WERI-Rb-1 (cell line): ENCODE measurements at regions not wholly inside any gene's neighbourhood (a gene's known extent, or its start where the extent isn't known, plus 50 kb on each side); places are given as distances from the start of the nearest gene placed in this dataset.

Experiments used
- DNase-seq: peaks from one replicate; pipeline ENCODE4 v3.0.0-alpha.2; 2020
- H3K27ac ChIP-seq: fragments of 250-450 bp; sonication (Bioruptor Pico); 2 replicates; pipeline ENCODE4 v1.5.1; 2020; ENCODE audit warnings: mild to moderate bottlenecking, moderate library complexity
- H3K27me3 ChIP-seq: fragments of 250-450 bp; sonication (Bioruptor Pico); 2 replicates; pipeline ENCODE4 v1.5.1; 2021; ENCODE audit warnings: mild to moderate bottlenecking, low read depth, moderate library complexity; ENCODE audit not compliant: insufficient read depth, severe bottlenecking
- H3K36me3 ChIP-seq: fragments of 250-450 bp; sonication (Bioruptor Pico); 2 replicates; pipeline ENCODE4 v1.5.1; 2020; ENCODE audit warnings: mild to moderate bottlenecking, moderate library complexity
- H3K4me3 ChIP-seq: 2 replicates; pipeline ENCODE4 v1.5.1; 2011; ENCODE audit warnings: low read depth, mild to moderate bottlenecking, control low read depth, low read length
- H3K9me3 ChIP-seq: fragments of 250-450 bp; sonication (Bioruptor Pico); 2 replicates; pipeline ENCODE4 v1.5.1; 2021; ENCODE audit warnings: mild to moderate bottlenecking, moderate library complexity; ENCODE audit not compliant: severe bottlenecking
- CTCF ChIP-seq: IDR thresholded peaks from 2 replicates; pipeline ENCODE4 v1.5.1; 2011; ENCODE audit warnings: low read depth, mild to moderate bottlenecking, control low read depth, inconsistent platforms, low read length

- H3K4me3 ChIP-seq, result no peak overlapping the region
- H3K9me3 ChIP-seq, result no peaks in the 10 kb centered on the region
- TF ChIP-seq CTCF, result no peak
- H3K36me3 ChIP-seq, result no peaks in the 10 kb centered on the region
- no peaks in the 10 kb centered on the region for H3K27me3 ChIP-seq
- DNase-seq, result no peak
- H3K27ac ChIP-seq, result no peak overlapping the region
Observed at GRCh38 chr7:46696741-46697140, 775.7 kb upstream of the IGFBP3 start.

- no peaks in the 10 kb centered on the region for H3K9me3 ChIP-seq
- H3K27me3 ChIP-seq, result no peaks in the 10 kb centered on the region
- no peak overlapping the region for H3K4me3 ChIP-seq
- no peak overlapping the region for H3K27ac ChIP-seq
- TF ChIP-seq CTCF, result no peak
- no peak for DNase-seq
- no peaks in the 10 kb centered on the region for H3K36me3 ChIP-seq
Observed at GRCh38 chr7:46695051-46695708, 774.1 kb upstream of the IGFBP3 start.

- H3K9me3 ChIP-seq, result no peaks in the 10 kb centered on the region
- no peak for DNase-seq
- no peak for TF ChIP-seq CTCF
- H3K4me3 ChIP-seq, result no peak overlapping the region
- no peaks in the 10 kb centered on the region for H3K27me3 ChIP-seq
- no peak overlapping the region for H3K27ac ChIP-seq
- H3K36me3 ChIP-seq, result no peaks in the 10 kb centered on the region
Observed at GRCh38 chr7:46694058-46694457, 773.0 kb upstream of the IGFBP3 start.

GRCh38 chr7:46687203-46687602 is 766.1 kb upstream of the IGFBP3 start:
- no peak for TF ChIP-seq CTCF
- Histone ChIP-seq H3K36me3 (no peaks in the 10 kb centered on the region), H3K9me3 (no peaks in the 10 kb centered on the region), H3K27me3 (no peaks in the 10 kb centered on the region), H3K27ac (no peak overlapping the region), H3K4me3 (no peak overlapping the region)
- DNase-seq, result no peak

- no peak overlapping the region for H3K27ac ChIP-seq
- no peak overlapping the region for H3K4me3 ChIP-seq
- DNase-seq, result no peak
- H3K9me3 ChIP-seq, result no peaks in the 10 kb centered on the region
- TF ChIP-seq CTCF, result no peak
- H3K27me3 ChIP-seq, result no peaks in the 10 kb centered on the region
- H3K36me3 ChIP-seq, result no peaks in the 10 kb centered on the region
Observed at GRCh38 chr7:46685051-46685450, 764.0 kb upstream of the IGFBP3 start.
